Fibroblast of pulmonary artery (primary cell): ENCODE measurements at regions not wholly inside any gene's neighbourhood (a gene's known extent, or its start where the extent isn't known, plus 50 kb on each side); places are given as distances from the start of the nearest gene placed in this dataset.

ENCODE experiments used
- DNase-seq: peaks from one replicate; pipeline ENCODE4 v3.0.0-alpha.2; 2010; ENCODE audit warnings: low read depth
- H3K4me3 ChIP-seq: replicated peaks from 2 replicates; pipeline ENCODE4 v1.5.1; 2011; ENCODE audit warnings: low read depth, mild to moderate bottlenecking, control low read depth, low read length, moderate library complexity
- TF ChIP-seq, protein P1 (sequence below): IDR thresholded peaks from 2 replicates; pipeline ENCODE4 v1.5.1; 2011; ENCODE audit warnings: mild to moderate bottlenecking, control low read depth, low read length, inconsistent platforms; ENCODE audit errors: missing control alignments

DNA sequence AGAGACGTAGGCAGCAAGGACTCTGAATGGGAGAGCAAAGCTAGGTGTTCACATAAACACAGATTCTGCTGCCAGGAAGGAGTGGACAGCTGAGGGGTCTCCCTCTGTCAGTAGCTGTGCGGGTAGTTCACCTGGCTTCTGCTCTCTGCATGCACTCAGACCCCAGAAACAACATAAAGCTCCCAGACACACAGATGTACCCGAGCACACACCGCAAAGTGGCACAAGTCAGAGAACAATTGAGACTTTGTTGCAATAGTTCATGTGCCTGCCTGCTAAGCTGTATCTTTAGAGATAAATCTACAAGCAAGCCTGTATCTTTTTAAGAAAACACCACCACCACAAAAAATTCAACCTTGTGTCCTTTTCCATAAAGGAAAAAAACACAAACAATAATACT lies 420.0 kb upstream of the ST6GAL2 start:
- TF ChIP-seq, protein P1, sequence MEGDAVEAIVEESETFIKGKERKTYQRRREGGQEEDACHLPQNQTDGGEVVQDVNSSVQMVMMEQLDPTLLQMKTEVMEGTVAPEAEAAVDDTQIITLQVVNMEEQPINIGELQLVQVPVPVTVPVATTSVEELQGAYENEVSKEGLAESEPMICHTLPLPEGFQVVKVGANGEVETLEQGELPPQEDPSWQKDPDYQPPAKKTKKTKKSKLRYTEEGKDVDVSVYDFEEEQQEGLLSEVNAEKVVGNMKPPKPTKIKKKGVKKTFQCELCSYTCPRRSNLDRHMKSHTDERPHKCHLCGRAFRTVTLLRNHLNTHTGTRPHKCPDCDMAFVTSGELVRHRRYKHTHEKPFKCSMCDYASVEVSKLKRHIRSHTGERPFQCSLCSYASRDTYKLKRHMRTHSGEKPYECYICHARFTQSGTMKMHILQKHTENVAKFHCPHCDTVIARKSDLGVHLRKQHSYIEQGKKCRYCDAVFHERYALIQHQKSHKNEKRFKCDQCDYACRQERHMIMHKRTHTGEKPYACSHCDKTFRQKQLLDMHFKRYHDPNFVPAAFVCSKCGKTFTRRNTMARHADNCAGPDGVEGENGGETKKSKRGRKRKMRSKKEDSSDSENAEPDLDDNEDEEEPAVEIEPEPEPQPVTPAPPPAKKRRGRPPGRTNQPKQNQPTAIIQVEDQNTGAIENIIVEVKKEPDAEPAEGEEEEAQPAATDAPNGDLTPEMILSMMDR = no peak
- no peak overlapping the region for H3K4me3 ChIP-seq

DNA sequence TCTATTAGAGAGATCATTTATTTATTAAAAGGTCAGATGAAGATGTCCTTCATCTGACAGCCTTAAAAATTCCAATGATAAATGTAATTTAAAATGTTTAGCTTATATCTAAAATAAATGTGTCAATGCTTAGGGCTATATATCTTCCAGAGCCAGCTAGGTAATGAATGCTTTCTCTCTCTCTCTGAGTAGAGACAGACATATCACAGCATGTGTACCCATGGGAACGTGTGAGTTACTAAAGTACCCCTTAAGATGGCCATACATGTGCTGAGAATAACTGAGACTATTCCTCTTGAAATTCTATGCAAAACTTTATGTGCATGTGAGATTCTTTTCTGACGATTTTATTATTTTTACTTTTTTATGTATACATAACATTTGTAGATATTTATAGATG lies 420.9 kb upstream of the ST6GAL2 start:
- DNase-seq = no peak
- no peak overlapping the region for H3K4me3 ChIP-seq
- TF ChIP-seq, protein P1 = no peak

More for the DNA sequence above, 420.0 kb upstream of the ST6GAL2 start:
- DNase-seq = no peak

DNA sequence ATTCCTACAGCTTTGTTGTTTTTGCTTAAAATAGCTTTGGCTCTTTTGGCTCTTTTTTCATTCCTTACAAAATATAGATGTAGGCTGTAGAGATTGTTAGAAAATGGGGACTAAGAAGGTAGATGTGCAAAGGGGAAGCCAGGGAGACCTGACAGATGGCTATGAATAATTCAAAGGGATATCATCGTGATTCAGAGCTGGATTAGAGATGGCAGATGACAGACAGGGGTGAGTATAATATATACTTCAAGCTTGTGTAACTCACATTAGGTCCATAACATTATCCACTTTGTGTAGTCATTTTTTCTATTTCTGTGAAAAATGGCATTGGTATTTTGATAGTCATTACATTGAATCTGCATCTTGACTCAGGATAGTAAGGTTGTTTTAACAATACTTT lies 422.9 kb upstream of the ST6GAL2 start:
- no peak for DNase-seq
- no peak overlapping the region for H3K4me3 ChIP-seq
- TF ChIP-seq, protein P1 = no peak

DNA sequence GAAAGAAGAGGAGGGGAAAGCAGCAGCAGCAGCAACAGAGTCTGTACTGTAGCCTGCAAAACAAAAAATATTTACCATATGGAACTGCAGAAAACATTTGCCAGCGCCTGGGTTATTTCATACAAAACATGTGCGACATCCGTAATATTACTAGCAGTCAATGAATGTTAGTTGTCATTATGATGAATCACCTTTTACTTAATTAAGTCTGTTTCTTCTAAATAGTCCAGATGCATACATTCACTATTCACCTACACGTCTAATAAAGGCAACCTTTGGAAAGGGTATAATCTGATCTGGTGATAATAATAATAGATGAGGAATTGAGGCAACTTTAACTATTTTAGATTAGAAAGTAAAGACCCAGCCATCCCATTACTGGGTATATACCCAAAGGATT lies 426.3 kb upstream of the ST6GAL2 start:
- no peak overlapping the region for H3K4me3 ChIP-seq
- no peak for DNase-seq
- TF ChIP-seq, protein P1 = no peak

DNA sequence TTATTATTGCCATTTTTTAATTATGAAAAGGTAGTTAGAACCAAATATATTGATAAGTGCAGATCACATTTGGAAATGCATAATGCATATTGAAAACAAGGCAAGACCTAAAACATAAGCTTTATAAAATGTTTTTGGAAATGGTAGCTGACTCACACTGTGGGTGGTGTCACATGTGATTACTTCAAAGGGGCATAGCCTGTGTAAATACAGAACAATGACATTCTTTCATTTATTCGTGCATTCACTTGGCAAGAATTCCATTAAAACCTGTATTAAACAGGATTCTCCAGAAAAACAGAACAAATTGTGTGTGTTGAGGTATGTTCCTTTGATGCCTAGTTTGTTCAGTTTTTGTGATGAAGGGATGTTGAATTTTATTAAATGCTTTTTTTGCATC lies 427.3 kb upstream of the ST6GAL2 start:
- no peak for DNase-seq
- TF ChIP-seq, protein P1 = no peak

DNA sequence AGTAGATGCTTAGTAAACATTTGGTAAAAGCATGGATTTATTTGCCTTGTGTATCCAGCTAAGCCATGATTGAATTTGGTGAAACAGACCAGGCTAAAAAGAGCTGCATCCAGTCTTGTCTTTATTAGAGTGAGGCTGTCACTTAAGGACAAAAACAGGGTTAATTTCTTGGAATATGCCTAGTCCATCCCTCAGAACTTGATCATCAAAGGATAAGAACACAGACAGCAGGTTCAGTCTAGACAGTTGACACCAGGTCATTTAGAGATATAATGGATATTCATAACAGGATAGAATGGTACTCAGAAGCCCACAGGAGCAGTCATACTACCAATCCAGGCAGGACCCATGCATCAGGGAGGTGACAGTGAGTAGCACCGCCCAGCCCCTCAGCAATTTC lies 434.9 kb upstream of the ST6GAL2 start:
- no peak for DNase-seq
- no peak overlapping the region for H3K4me3 ChIP-seq
- TF ChIP-seq, protein P1 = no peak

More for the DNA sequence above, 427.3 kb upstream of the ST6GAL2 start:
- H3K4me3 ChIP-seq = no peak overlapping the region

DNA sequence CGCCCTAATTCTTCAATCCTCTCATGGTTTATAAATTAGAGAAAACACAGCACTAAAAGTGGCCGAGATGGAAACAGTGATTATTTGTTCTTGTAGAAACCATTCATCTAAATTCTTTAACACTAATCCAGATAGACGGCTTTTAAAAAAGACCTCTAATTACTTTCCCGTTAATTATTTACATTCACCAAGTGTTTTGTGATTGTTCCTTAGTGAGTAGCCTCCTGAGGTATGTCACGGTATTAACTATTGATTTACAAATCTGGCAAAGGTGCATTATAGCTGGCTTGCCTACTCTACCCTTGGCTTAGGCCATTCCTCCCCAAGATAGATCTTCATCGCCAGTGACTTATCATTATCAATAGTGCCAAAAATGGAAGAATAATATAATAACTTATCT lies 436.4 kb upstream of the ST6GAL2 start:
- H3K4me3 ChIP-seq = no peak overlapping the region
- TF ChIP-seq, protein P1 = no peak
- DNase-seq = no peak
